Activated CD4-positive, alpha-beta T cell treated with anti-CD3 and anti-CD28 coated beads for 4 hours (primary cell): ENCODE measurements at regions not wholly inside any gene's neighbourhood (a gene's known extent, or its start where the extent isn't known, plus 50 kb on each side); places are given as distances from the start of the nearest gene placed in this dataset.

Experiments used
- DNase-seq, 2 donors: peaks; one replicate each; pipeline ENCODE4 v3.0.0-alpha.2; 2020

DNA sequence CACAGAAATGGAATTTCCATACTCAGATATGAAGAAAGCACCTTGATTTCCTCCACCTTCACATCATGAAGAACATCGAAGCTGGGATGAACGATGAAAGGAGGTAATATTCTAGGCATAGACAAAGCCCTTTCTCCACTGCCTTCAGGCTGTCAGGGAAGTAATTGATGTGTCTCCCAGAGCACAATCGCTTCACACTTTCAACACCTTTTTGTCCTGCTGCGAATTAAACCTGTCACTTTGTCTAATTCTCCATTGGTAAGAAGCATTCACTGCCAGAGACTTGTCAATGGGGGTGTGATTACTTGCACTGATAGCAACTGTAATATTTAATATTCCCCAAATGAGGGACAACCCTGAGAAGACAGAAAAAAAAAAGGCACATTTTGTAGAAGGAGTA is 260.1 kb downstream of the ETS1 start:
- DNase-seq = no peak

DNA sequence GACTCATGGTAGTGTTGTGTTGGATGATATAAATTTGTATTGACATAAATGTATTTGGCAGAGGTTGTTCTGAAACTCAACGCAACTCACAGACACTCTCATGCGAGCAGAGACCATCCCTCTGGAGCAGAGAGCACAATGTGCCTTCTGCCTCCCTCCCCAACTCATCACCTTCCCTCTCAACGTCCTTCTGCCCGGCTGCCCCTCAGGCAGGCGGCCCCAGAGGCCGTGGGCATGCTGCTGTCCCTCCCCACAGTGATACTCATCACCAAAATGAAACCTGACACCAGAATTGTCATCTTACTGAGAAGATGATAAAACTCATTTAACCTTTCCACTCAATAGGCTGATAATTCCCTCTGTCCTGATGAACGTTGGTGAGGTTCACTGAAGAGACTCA is 260.6 kb downstream of the ETS1 start:
- DNase-seq = no peak

DNA sequence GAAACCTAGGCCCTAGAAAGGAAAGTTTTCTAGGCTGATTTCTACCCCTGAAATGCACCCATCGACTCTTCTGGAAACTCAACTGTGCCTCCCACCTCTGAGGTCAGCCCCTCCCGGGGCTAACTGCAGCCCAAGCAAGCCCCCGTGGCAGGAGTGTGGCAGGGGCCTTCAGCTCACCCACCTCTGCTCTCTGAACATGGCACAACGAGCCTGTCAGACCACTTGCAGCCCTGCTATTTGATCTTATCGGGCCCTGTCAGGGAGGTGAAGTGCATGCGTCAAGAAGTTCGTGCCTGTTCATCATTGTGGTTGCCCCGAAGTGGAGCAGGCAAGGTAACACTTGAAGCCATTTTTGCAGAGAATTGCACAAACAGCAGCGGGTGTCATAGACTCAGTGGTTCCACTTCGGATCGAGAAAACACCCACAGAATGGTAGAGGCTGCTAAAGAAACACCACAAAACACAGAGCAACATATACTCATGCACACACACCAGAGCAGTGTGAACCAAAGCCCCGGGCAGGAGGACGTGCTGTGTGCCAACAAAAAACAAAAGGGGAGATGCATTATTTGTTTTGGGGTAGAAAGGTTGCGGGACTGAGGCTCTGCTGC is 262.7 kb downstream of the ETS1 start:
- DNase-seq = peak; percentile 70 to 72

DNA sequence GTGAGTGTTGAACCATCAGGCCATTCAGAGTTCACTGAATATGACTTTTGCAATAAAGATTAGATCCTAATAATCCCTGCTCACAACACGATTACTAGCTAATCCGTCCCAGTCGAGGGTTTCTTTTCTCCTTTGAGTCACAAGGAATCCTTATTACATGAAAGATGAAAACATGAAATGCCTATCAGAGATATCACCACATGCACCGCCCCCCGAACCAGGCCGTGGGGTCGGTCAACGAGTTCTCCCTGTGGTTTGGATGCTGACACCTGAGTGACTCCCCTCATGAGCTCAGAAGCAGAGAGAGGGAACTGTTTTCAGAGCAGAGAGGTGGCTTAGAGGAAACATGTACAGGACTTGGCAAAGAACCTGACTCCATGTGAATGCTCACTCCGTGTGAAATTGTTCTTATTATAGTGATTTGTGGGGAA is 263.3 kb downstream of the ETS1 start:
- DNase-seq = no peak

DNA sequence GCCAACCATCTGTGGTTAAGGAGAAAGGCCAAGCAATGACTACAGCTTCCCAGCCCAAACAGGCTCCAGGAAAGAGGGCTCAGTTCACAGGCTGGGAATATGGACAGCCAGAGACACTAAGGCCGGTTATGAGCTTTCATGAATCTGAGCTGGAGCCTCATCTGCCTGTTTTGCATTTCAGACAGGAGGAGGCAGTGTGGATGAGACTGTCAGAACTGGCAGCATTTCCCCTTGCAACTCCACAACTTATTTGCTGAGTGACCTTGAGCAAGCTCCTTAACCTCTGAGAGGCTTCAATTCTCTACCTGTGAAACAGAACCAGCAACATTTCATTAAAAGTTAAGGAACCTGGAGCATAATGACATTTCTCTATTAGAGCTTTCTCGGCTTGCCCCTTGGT is 264.0 kb downstream of the ETS1 start:
- no peak for DNase-seq

DNA sequence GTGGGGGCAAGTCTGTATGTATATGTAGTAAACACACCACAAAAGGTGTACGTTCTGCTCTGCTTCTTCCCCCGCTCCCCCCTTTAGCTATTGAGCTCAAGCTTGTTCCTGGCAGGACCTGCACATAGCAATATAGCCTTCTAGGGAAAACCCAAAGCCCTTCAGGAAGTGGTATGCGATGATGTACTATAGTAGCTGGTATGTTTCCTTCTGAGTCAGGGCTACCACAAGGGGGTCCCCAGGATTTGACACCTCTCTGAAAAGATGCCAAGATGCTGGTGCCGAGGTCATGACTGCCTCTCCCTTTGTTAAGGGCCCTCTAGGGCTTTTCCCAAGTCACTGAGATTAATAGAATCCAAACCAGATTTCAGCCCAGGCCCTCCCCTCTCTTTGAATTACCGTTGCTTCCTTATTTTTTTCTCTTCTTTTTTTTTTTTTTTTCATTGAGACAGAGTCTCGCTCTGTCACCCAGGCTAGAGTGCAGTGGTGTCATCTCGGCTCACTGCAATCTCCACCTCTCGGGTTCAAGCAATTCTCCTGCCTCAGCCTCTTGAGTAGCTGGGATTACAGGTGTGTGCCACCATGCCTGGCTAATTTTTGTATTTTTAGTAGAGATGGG is 268.4 kb downstream of the ETS1 start:
- peak; percentile 65 to 69 for DNase-seq

DNA sequence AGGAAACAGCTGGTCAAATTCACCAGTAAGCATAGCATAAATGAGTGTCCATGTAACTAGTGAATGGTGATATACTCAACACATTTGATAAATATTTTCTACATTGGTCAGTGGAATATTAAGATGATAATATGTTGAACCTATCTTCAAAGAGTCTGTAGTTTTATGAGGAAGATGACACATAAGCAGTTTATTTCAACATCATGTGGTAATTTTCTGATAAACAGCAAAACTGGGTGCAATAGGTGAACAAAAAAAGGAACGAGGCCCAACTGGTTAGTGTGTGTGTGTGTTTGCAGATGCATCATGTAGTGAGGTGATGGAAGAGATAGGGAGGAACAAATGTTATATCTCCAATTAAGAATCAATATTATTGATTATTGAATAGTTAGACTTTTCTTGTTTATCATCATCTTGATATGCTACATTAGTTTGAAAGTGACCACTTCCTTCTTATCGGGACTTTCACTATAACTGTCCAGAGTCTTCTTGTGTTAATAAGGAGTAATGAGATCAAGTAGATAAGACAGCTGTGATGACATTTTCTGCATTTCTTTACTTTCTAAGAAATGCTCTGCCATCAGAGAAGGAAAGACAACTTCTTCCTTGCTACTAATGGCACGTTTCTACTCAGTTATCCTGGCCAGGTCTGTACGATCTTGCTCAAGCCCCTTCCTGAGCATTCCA is 270.7 kb downstream of the ETS1 start:
- no peak for DNase-seq

DNA sequence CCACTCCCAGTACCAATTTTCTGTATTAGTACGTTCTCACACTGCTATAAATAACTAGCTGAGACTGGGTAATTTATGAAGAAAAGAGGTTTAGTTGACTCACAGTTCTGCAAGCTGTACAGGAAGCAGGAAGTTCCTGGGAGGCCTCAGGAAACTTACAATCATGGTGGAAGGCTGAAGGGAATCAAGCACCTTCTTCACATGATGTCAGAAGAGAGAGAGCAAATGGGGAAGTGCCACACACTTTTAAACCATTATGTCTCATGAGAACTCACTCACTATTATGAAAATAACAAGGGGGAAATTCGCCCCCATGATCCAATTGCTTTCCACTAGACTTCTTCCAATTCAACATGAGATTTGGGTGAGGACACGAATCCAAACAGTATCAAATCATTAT is 271.4 kb downstream of the ETS1 start:
- DNase-seq = no peak

DNA sequence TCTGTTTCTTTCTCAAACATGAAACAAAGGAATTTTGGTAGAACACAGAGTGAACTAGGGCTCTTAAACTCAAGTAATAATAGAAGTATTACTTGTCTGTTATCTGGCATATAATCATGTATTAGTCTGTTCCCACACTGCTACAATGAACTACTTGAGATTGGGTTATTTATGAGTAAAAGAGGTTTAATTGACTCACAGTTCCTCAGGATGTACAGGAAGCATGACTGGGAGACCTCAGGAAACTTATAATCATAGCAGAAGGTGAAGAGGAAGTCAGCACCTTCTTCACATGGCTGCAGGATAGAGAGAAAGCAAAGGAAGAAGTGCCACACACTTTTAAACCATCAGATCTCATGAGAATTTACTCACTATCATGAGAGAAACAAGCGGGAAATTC is 273.4 kb downstream of the ETS1 start:
- no peak for DNase-seq

DNA sequence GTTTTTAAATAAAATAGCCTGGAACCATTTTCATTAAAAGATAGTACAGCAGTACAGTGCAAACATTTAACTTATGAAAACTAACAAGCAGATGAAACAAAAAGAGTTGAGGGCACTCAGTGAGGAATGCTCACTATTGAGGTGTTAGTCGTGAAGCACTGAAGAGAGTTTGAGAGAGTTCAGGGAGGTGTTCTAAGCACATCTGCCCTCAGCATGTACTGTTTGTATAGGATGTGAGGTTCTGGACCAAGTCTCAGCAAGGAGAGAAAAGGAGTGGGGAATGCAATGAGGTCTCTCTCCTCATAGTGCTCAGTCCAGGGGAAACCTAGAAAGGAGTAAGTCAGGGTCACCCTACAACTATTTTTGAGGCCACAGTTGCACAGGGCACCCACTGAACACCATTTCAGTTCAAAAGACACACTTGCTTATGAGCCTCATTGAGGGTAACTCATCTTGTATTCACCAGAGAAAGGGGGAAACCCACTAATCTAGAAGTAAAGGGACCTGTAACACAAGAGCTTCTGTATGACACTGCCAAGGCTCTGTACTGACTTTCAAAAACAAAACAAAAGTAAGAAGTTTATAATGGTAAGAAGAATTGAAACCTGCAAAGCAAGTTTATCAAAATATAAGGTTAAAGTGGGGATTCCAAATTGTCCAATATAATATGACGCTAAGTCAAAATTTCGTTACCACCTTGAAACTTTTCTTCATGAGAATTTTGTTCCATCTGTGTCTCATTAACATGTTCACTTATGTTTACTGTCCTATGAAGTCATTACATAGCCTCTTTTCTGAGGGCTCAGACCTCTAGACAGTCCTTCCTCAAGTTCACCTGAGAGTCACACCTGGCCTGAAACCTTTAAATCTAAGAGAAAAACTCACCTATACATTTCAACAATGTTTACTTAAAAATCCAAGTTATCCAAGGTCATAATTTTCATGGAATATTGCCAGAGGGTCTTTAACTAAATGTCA is 275.3 kb downstream of the ETS1 start:
- no peak for DNase-seq

DNA sequence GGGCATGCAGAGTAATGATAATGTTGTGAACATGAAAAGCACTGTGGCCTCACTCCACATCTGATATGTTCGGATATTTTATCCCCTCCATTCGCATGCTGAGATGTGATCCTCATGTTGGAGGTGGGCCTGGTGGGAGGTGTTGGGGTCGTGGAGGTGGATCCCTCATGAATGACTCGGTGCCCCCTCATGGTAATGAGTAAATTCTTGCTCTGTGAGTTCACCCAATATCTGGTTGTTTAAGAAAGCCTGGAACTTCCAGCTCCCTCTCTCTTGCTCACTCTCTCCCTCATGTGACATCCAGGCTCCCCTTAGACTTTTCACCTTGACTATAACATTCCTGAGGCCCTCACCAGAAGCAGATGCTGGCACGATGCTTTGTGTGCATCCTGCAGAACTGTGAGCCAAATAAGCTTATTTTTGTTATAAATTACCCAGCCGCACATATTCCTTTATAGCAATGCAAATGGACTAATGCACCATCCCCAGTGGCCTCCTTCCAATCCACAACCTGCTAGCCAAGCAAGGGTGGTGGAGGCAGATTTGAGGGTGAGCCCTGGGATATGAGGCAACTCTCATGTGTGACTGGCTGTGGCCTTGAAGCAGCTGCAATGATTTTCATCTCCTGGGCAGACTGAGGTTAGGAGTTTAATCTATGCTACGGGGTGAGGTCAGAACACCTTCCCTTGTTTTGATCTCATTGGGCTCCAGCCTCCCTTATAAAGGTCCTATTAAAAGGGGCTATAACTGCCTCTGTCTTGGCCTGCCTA is 276.5 kb downstream of the ETS1 start:
- DNase-seq = no peak

DNA sequence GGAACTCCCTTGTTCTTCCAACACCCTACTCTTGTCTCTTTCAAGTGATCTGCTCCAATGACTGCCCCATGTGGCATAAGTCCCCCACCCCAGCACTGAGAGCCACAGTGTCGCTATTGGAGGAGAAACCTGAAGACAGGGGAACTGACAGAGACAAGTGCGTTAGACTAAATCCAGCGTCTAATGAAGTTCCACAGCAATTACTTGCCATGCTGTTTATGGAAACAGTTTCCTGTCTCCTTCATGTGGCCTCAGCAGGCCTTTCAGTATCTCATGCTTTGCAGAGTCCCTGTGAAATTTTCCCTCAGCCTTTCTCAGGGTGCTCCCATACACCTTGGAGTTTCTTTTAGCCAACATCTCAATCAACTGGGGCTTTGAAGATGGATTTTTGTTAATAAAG is 277.4 kb downstream of the ETS1 start:
- no peak for DNase-seq

DNA sequence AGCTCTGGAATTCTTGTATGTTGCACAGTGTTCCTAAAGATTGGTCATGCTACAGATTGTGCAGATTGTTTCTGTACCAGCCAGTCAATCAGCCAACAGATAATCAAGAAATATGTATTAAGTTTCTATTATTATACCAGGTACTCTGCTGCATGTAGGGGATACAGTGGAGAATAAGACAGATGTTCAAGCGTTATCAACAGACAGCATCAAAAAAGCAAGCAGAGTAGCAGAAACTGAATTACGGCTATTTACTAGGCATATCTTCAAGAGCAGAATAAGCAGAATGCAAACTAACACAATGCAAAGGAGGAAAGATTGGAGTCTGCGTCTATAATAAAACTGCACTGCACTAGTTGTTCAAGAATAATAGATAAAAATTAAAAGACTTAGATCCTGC is 278.6 kb downstream of the ETS1 start:
- DNase-seq = no peak

DNA sequence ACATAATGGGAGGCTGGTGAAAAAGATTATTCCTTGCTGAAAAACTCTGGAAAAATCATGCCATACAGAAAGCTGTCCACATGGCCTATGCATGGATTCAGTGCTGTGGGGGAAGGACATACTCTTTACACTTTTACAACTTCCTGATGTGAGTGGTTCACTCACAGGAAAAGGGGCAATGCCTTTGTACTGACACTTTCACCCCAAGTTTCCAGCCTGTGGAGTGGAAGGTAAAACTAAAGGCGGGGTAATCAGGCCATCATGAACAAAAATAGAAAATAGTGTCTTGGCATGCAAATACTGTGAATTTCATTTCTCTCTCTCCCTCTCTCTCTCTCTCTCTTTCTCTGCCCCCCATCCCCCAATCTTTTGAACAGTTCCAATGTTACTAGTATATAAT is 281.8 kb downstream of the ETS1 start:
- no peak for DNase-seq

DNA sequence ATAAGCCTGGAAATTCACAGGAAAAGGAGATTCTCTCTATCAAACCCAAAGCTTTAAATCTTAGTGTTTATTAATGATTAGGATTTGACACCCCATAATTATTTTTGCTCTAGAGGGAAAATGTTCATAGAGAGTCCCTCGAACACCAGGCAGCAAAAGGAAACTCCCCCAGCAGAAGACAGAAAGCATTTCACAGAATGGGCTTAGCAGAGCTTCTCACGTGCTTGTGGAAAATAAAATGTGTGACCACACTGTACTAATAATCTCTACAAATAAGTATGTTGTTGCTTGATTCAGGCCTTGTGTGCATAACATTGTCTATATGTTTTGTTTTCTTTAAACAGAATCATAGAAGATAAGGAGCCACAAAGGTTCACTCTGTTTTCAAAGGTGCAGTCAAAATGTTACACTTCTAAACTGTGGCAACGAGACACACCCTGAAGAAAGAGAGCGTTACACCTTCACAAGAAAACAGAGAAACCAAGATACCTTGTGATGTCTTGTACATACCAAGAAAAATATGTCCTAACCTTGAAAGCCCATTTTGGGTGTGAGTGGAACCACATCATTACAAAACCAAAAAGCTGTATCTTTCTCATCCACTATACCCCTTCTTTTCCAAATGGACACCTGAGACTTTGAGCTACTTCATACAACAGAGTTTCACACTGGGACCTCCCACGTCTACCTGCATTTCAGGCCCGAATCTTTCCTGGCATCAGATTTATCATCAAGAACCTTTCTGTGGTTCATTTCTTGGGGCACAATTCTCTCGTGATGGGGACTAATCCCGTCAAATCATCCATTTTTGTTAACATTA is 282.5 kb downstream of the ETS1 start:
- no peak for DNase-seq

DNA sequence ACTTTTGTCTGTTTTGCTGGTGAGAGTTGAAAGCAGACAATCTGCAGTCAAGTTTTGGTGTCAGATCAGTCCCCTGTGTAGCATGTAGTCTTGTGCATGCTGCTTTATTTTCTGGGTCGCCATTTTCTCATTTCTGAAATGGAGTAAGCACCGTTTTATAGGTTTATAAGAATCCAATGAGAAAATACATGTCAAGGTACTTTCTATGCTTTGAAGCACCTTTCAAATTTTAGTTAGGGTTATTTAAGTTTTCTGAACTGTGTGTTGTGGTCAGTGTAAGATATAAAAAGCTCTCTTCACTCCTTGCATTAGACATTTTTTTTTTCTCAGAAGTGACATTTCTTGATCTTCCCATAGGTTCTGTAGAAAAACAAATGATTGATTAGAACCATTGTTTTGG is 283.2 kb downstream of the ETS1 start:
- no peak for DNase-seq

DNA sequence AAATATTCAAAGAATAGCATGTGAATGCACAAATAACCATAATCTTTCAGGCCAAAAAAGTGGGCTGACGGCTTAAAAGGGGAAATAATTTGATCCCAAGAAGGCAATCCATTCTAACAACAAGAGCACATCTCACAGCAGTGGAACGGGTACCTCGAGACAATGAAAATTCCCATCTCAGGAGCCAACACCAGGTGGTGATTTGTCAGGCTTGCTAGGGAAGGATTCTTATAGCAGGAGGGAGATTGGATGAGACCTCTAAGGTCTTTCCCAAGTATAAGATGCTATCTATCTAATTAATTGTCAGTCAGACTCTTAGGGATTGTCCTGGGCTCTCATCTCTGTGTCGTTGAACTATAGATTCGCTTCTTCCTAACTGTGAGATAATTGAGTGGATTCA is 284.0 kb downstream of the ETS1 start:
- DNase-seq = no peak

DNA sequence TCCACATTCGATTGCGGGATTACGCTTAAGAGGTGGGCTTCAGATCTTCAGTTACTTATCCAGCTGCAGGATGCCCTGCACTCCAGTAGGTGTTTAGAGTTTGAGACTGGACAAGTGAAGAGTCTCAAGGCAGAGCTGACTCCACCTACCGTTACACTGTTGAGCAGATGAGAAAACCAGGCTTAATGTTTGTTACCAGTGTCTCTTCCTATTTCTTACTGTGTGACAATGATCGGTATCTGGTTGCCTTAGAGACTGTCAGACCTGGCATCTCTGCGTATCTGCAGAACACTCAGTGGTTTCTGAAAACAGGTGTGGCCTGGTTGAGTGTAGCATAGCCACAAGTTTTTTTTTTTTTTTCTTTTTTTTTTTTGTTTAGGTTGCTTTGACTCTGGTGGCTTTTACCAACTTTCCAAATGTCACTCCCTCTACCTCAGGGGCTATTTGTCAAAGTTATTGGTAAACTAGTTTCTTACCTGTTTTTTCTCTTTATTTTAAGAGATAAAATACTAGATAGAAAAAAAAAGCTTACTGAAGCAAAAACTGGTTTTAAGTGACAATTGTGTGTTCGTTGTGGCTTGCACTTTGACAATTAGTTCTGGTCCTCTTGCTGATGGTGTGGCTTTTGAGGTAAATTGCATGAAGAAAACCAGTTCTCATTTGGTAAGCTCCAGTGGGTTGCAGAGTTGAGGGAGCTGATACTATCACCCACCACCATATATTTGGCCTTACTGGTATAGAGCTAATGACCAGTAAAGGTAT is 284.8 kb downstream of the ETS1 start:
- DNase-seq = peak; percentile 63 to 68

DNA sequence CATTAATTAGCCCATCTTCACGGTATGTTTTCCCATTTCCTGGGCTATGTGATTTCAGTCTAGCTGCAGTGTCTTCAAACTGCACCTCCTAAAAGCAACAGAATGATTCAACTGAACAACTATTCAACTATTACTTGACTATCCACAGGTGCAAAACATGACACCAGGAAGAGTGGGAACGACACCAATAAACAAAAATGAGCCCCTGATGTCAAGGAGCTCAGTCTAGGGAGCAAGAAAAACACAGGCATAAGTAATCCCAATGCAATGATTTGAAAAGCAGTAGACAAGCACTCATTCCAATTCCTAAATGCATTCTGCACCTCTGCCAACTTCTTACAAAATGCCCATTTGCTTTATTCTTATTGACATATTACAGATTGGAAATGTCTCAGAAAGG is 285.6 kb downstream of the ETS1 start:
- DNase-seq = no peak

DNA sequence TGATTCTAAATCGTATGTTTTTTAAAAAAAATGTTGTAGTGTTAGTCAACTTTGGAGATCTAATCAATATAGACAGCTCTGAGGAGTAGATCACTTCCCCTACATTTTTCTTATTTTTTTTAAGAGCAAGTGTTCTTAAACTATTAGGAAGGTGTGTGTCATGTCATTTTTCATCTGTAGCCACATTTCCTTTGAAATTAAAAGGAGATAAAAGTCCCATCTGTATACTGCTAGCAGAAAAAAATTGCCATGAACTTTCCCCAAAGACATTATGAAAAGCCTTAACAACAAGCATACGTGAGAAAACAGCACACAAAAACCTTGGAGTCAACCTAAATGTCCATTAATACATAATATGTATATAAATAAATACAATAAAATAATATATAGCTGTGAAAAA is 286.6 kb downstream of the ETS1 start:
- DNase-seq = no peak
